Embryonic facial prominence (tissue), 1 donor: ENCODE measurements at regions not wholly inside any gene's neighbourhood (a gene's known extent, or its start where the extent isn't known, plus 50 kb on each side); places are given as distances from the start of the nearest gene placed in this dataset.
"Not testable (repeated sequence)": the region's sequence is repeated elsewhere in the genome, so short reads cannot be mapped to it uniquely, and the experiment has no call there.

Experiments used
- DNase-seq: peaks from one replicate; pipeline ENCODE4 v3.0.0-alpha.2; 2016; ENCODE audit errors: extremely low spot score

DNA sequence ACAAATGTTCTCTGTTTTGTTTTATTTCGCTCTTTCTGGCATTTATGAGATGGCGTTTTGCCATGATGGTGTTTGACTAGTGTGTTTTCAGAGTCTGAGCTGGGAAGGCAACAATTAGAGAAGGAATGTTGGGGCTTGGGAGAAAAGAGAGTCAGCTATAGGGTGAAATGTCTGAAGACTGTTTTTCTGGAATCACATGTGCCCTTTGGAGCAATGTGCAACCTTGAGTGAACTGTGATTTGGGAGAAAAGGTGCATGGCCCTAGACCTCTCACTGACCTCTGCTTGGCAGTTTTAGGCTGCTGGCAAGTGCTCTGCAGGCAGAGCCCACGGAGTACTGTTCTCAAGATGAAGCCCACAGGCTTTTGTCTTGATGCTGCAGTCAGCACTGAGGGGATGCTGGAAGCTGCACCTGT, 379.9 kb upstream of the PDE3A start:
- no peak for DNase-seq

- no peak for DNase-seq
These were observed 379.4 kb upstream of the PDE3A start for GRCh38 chr12:19988948-19989347.

DNA sequence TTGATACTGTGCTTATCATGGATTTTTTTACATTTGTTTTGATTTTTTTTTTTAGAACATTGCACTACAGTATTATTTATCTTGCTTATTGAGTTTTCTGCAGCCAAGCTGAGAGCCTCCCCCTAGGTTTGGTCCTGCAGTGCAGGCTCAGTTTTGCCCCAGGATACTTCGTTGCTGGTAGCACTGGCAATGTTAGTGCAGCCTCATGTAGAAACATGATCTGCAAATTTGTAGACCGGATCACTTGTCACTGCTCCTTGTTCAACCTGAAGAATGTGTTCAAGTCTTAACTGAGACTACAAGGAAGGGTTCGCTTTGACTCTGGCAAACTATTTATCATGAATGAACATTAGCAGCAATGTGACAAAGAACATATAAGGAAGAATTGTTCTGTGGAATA, 377.2 kb upstream of the PDE3A start:
- DNase-seq = no peak

- no peak for DNase-seq
These were observed 376.0 kb upstream of the PDE3A start for GRCh38 chr12:19992311-19992710.

DNA sequence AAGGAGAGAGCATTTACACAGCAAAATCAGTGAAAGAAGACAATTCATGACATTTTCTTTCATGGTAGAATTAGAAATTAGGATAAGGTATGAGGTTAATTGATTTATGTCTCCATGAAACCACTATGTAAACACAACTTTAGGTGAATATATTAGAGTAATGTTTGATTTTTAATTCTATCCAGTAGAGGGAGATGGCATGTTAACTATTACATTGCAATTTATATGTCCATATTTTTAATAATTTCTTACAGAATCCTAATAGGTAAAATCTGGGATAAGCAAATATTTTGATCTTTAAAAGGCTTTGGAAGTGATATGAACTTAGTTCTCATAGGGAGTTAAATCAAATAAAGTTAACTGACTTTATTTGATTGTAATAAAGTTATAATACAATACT, 373.4 kb upstream of the PDE3A start:
- DNase-seq = no peak

GRCh38 chr12:19997656-19998400, 370.5 kb upstream of the PDE3A start:
- no peak for DNase-seq

- no peak for DNase-seq
These were observed 369.9 kb upstream of the PDE3A start for GRCh38 chr12:19998411-19998810.

DNA sequence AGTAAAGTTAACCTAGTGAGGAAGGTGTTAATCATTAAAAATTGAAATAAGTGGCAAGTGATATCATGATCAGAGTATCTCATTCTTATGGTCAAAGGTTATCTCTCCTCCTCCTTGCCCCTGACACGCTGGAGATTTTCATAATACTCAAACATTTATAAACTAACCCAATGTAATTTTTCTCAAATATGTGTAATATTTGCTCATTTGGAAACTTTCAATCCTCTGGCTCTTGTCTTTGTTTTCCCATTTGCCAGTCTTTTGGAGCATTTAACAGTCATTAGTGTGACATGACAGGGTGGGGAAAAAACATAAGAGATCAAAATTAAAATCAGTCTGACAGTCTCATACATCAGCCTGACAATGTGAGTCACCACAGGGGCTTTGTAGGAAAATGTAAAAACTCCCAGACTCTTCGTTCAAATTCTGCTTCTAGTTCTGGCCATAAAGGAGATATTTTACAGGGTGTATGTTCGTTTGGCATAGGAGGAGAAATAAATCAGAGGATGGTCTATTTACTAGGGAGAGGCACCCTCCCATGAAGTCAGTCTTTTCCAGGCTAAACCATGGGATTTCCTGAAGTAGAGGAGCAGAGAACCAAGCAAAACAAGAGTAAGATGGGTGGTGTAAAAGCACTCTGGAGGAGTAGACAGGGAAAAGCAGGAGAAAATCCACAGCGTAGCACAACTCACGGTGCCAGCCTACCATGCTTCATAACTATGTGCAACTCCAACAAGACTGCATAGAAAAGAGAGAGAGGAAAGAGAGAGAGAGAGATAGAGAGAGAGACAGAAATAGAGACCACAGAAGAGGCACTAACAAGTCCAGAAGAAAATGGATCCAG, 369.2 kb upstream of the PDE3A start:
- DNase-seq = no peak

GRCh38 chr12:19999805-20000138, 368.6 kb upstream of the PDE3A start:
- DNase-seq = no peak

DNA sequence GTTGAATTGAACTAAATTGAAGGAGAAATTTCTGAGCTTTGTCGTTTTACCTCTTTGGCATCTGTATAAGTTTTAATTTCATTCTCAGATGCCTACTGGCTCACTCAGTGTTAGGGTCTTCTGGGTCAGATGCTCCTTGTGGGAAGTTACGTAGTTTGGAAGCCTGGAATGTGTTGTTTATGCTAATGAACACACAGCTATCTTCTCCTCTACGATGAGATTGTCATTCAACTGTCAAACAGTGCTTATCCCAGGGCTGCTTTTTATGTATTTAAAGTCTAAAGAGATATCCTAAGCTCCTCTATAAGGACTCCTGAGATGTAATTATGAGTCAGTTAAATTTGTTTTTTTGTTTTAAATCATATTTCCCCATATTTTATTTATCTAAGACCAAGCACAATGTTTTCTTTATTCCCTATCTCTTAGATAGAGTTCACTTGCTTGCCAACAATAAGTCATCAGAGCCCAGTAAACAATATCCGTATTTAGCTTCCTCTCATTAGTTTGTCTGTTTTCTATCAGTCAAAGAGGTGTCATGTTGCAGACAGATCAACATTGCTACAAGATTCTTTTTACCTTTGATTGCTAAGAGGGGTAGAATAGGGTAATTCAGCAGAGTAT, 368.0 kb upstream of the PDE3A start:
- no peak for DNase-seq

GRCh38 chr12:20003252-20003651, 365.1 kb upstream of the PDE3A start:
- DNase-seq = no peak

- DNase-seq = no peak
These were observed 363.4 kb upstream of the PDE3A start for GRCh38 chr12:20004952-20005351.

DNA sequence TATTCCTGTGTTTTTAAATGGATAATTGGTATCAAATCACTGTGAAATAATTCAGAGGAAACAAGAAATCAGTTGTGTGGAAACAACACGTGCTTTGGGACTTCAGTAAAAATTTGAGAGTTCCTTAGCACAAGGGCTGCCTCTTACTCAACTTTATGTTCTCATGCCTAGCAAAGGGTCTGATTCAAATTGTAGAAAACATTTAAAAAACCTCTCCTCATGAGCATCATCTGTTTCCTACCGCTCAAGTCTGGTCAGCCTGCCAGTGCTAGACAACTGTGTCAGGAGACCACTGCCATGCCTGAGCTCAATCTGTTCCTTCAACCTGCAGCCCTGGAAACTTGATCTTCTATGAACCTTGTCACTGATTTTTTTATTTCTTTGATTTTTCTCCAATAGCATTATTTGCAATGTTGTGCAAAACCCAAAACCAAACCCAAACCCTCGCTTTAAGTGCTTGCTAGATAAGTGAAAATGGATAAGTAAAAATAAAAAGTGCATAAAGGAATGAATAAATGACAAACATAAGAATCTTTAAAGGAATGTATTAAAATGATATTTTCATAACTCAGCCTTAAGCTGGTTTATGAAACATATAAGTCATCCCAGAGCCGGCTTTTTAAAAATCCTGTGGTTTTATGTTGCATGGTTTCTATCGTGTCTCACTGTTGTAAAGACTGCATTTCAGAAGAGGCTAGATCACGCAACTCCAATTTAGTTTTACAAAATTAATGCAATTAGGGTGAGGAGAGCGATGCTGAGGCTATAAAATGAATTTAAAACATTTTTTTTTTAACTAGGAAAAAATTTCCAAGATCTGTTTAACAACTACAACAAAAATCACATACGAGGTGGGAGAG, 361.2 kb upstream of the PDE3A start:
- DNase-seq = no peak

- not testable (repeated sequence) for DNase-seq
These were observed 358.4 kb upstream of the PDE3A start for GRCh38 chr12:20009965-20010364.

DNA sequence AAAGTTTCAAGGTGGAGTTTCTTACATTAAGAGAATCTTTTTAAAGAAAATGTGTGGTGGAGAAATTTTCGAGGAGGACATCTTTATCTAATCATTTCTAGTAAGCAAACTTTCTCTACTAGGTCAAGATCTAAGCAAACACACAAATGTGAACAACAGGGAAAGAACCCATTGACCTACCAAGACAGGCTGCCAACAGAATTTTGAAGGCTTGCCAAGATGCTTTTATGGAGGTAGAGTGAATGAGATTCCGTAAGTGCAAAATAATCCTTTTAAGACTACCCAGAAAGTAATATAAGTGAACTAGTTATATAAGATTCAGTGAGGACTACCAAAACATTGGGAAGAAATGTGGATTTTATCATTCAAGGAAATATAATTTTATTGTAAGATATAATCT, 357.1 kb upstream of the PDE3A start:
- DNase-seq = no peak

DNA sequence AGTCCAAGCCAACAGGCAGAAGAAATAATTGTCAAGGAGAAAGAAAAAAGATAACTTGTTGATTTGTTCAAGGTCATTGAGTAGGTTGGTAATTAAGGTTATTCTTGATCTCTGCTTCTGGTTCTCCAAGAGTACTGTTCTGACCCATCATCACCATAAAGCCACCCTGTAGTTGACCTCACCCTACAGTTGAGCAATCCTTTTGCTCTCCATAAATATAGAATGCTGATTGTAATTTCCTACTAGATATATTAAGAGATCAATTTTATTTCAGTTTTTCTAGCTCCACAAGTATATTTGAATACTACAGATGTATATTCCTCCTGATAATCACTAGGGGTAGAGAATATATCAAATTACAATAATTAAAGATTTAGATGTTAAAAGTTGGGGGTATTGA, 350.5 kb upstream of the PDE3A start:
- DNase-seq = no peak

DNA sequence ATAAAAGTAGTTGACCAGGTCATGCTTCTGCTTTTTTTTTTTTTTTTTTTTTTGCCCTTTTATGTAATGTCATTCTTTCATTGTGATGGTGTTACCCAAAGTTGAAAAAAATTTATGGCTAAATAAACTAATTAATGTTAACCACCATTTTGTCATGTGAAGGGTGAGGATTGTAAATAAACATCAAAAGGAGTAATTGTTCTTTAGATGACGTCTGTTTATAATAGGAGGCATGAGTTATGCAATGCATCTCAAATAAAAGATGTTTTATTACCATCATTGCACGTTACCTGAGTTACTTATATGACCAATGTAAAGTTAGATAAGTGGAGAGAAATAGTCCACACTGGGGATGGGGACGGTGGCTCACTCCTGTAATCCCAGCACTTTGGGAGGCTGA, 349.9 kb upstream of the PDE3A start:
- no peak for DNase-seq

- no peak for DNase-seq
These were observed 344.1 kb upstream of the PDE3A start for GRCh38 chr12:20024194-20024593.

- no peak for DNase-seq
These were observed 340.3 kb upstream of the PDE3A start for GRCh38 chr12:20028033-20028432.

DNA sequence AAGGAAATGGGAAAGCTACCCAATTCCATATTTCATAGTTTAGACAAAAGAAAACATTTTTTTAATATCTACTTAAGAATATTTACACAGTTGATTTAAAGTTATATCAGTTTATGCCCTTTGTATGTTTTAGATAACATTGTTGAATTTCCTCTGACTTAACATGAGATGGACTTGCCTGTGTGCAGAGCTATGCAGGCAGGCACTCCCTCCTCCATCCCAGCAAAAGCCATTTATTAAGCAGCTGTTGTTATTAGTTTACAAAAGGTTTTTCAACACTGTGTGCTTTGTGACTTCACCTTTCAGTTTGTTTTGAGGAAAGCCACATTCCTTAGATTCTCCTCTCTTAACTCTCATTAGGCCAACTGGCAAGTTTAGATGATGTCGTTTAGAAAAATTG, 337.5 kb upstream of the PDE3A start:
- no peak for DNase-seq

GRCh38 chr12:20039562-20039961, 328.8 kb upstream of the PDE3A start:
- no peak for DNase-seq

DNA sequence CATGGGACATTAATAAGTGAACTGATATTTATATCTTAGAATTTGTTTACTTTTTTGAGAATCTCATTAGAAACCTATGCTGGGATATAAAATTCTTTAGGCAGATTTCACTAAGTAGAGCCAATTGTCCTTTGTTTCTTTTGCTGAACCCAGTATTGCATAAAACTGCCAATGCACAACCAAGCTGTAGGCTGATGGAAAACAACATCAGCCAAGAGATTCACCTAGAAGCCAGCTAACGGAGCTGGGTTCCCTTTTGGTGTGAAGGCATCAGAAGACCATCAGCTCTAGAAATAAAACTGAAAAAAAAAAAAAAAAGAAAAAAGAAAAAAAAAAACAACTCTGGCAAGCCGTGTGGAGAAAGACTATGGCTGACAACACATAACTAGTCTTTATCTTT, 328.2 kb upstream of the PDE3A start:
- DNase-seq = no peak
